ENCODE measurements at regions not wholly inside any gene's neighbourhood (a gene's known extent, or its start where the extent isn't known, plus 50 kb on each side); places are given as distances from the start of the nearest gene placed in this dataset.

- Histone ChIP-seq H3K27me3 (ENCODE audit: insufficient read depth, low read length) (no peaks in the 10 kb centered on the region), H3K56ac (ENCODE audit: insufficient read length, low read depth, low read length) (no peak overlapping the region), H3T11ph (ENCODE audit: low read length) (no peak overlapping the region), H2AFZ (ENCODE audit: low read length) (no peak overlapping the region), H3K9ac (ENCODE audit: extremely low read depth, insufficient read length, low read length) (no peak overlapping the region), H2BK20ac (ENCODE audit: low read depth, low read length, poor library complexity, severe bottlenecking) (no peak overlapping the region), H3K14ac (ENCODE audit: insufficient read depth, low read length) (no peak overlapping the region), H2AK5ac (ENCODE audit: insufficient read length, low read length) (no peak overlapping the region), H3K79me1 (ENCODE audit: insufficient read depth, low read depth, low read length, poor library complexity, severe bottlenecking) (no peaks in the 10 kb centered on the region), H3K4ac (ENCODE audit: low read depth, low read length) (no peak overlapping the region), H3K18ac (ENCODE audit: insufficient read length, low read depth, low read length) (no peak overlapping the region), H3K4me2 (ENCODE audit: insufficient read depth, insufficient read length, low read length) (no peak overlapping the region), H3K27ac (ENCODE audit: insufficient read length, low read depth, low read length) (no peak overlapping the region), H3K79me2 (ENCODE audit: insufficient read depth, low read length) (no peaks in the 10 kb centered on the region), H4K91ac (ENCODE audit: insufficient read length, low read depth, low read length) (no peak overlapping the region), H4K20me1 (ENCODE audit: control insufficient read depth, insufficient read depth, insufficient read length) (no peaks in the 10 kb centered on the region), H3K4me1 (ENCODE audit: insufficient read depth, low read length) (no peaks in the 10 kb centered on the region), H2BK12ac (ENCODE audit: insufficient read length, low read depth, low read length) (no peak overlapping the region), H2BK5ac (ENCODE audit: insufficient read length, low read length) (no peak overlapping the region), H3K9me3 (ENCODE audit: control insufficient read depth, low read depth, low read length) (peaks cover 31% of the 10 kb centered on the region), H4K8ac (replicated peaks; ENCODE audit: insufficient read length, low read depth, low read length) (no peak overlapping the region), H3K23me2 (ENCODE audit: insufficient read length, low read depth, low read length, poor library complexity, severe bottlenecking) (no peaks in the 10 kb centered on the region), H2BK120ac (ENCODE audit: low read depth, low read length, poor library complexity, severe bottlenecking) (no peak overlapping the region), H4K5ac (ENCODE audit: insufficient read length, low read depth, low read length) (no peak overlapping the region), H2BK15ac (ENCODE audit: low read depth, low read length) (no peak overlapping the region), H3K23ac (ENCODE audit: insufficient read length, low read depth, low read length) (no peak overlapping the region)
- Mint-ChIP-seq H3K36me3 (ENCODE audit: insufficient read depth in 1 of 3, low read depth in 3 of 3) (peaks cover 0 to 16% (median 0%) of the 10 kb centered on the region in 3 experiments; a peak in 3 of 7 replicates), H3K27ac (no peak overlapping the region), H3K9me3 (peaks cover 59 to 78% of the 10 kb centered on the region in 2 experiments), H3K4me1 (no peaks in the 10 kb centered on the region), H3K4me3 (no peak overlapping the region), H3K27me3 (ENCODE audit: low read depth) (no peaks in the 10 kb centered on the region)
- no CpG with 5 or more reads among the region's 3 CpGs for WGBS (ENCODE audit: extremely low coverage, insufficient read length, low lambda C conversion rate)
- no peak for DNase-seq
- TF ChIP-seq CTCF (conservative IDR thresholded peaks at IDR 0.05), result no peak
Observed at GRCh38 chrX:82038793-82039192, 836.9 kb downstream of the SH3BGRL start.

All from H9 (cell line).